Caco-2 (cell line): ENCODE measurements at regions not wholly inside any gene's neighbourhood (a gene's known extent, or its start where the extent isn't known, plus 50 kb on each side); places are given as distances from the start of the nearest gene placed in this dataset.
"Not testable (repeated sequence)": the region's sequence is repeated elsewhere in the genome, so short reads cannot be mapped to it uniquely, and the experiment has no call there.

Experiments used
- BruUV-seq: library from RNA; stranded (reverse); fragments of 400-500 nt; replicated peaks from 2 replicates; lab custom pipeline; 2021; lab: Mats Ljungman, UMichigan
- CTCF ChIA-PET: fragments of 300-600 bp; sonication (Branson Sonifier 250); formaldehyde crosslinking; loops from one replicate; lab custom pipeline; 2022; ENCODE audit warnings: antibody characterized with exemption; lab: Charles Lee
- POLR2A ChIA-PET: fragments of 300-600 bp; sonication (Branson Sonifier 250); formaldehyde crosslinking; loops from one replicate; lab custom pipeline; 2022; ENCODE audit warnings: antibody characterized with exemption; lab: Charles Lee
- DNase-seq, 2 experiments: peaks; one replicate each; pipeline versions ENCODE4 v3.0.0 to v3.0.0-alpha.2; 2020 to 2022
- H3K27me3 ChIP-seq: replicated peaks from 2 replicates; pipeline ENCODE4 v1.6.0; 2011; ENCODE audit warnings: low read length; ENCODE audit not compliant: control insufficient read depth, insufficient read depth
- H3K36me3 ChIP-seq: 2 replicates; pipeline ENCODE4 v1.5.1; 2011; ENCODE audit warnings: low read length; ENCODE audit not compliant: control insufficient read depth, insufficient read depth
- H3K4me1 ChIP-seq: fragments of 250-450 bp; sonication (Bioruptor Pico); 2 replicates; pipeline ENCODE4 v1.5.1; 2020; ENCODE audit warnings: mild to moderate bottlenecking
- H3K4me3 ChIP-seq: 2 replicates; pipeline ENCODE4 v1.5.1; 2011; ENCODE audit warnings: low read depth, mild to moderate bottlenecking, control low read depth, low read length
- H3K9me3 ChIP-seq: fragments of 250-450 bp; sonication (Bioruptor Pico); 2 replicates; pipeline ENCODE4 v1.5.1; 2020; ENCODE audit warnings: mild to moderate bottlenecking, moderate library complexity
- H3K27ac Mint-ChIP-seq: one replicate; pipeline ENCODE4 v1.8.0; 2022; ENCODE audit warnings: mixed read lengths; ENCODE audit not compliant: unreplicated experiment
- H3K27me3 Mint-ChIP-seq: one replicate; pipeline ENCODE4 v1.8.0; 2022; ENCODE audit warnings: mixed read lengths; ENCODE audit not compliant: insufficient read depth, unreplicated experiment
- H3K36me3 Mint-ChIP-seq: one replicate; pipeline ENCODE4 v1.8.0; 2022; ENCODE audit warnings: mild to moderate bottlenecking, mixed read lengths; ENCODE audit not compliant: insufficient read depth, unreplicated experiment
- H3K4me1 Mint-ChIP-seq: one replicate; pipeline ENCODE4 v1.8.0; 2022; ENCODE audit warnings: low read depth, mixed read lengths; ENCODE audit not compliant: unreplicated experiment
- H3K4me3 Mint-ChIP-seq: one replicate; pipeline ENCODE4 v1.8.0; 2022; ENCODE audit warnings: mild to moderate bottlenecking, moderate library complexity, mixed read lengths; ENCODE audit not compliant: unreplicated experiment
- H3K9me3 Mint-ChIP-seq: one replicate; pipeline ENCODE4 v1.8.0; 2022; ENCODE audit warnings: mixed read lengths; ENCODE audit not compliant: unreplicated experiment
- intact Hi-C: fragments of 100-400 bp; cut with micrococcal nuclease; formaldehyde crosslinking; loops from one replicate; pipeline ENCODE4 v1.10.0; 2022; ENCODE audit not compliant: unreplicated experiment
- TF ChIP-seq, protein P1 (sequence below), 2 experiments: fragments of 200-600 bp in 1 of 2; IDR thresholded peaks; 1 replicate in 1 of 2; 2 replicates in 1 of 2; pipeline versions ENCODE4 v1.5.1 to v1.8.0; 2011 to 2022; ENCODE audit warnings: antibody characterized with exemption in 1 of 2, control low read depth in 1 of 2, inconsistent platforms in 1 of 2, low read depth in 1 of 2, low read length in 1 of 2, mild to moderate bottlenecking in 1 of 2, moderate library complexity in 1 of 2; ENCODE audit not compliant: insufficient read depth in 1 of 2, severe bottlenecking in 1 of 2, unreplicated experiment in 1 of 2

DNA sequence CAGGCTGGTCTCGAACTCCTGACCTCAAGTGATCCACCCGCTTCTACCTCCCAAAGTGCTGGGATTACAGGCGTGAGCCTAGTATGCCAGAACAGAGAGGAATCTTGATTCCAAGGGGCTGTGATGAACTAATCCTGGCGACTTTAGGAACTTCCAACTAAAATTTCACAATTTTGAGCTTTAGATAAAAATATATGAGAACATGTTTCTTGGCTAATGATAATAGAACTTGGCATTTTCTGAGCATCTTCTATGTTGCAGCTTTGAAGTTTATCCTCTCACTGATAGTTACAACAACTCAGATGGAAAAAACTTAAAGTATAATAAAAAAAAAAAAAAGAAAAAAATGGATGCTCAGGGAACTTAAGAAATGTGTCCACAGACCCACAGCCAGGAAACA, 69.8 kb upstream of the WSCD1 start:
- no peak overlapping the region for H3K4me3 Mint-ChIP-seq
- POLR2A ChIA-PET, result no interaction called here

DNA sequence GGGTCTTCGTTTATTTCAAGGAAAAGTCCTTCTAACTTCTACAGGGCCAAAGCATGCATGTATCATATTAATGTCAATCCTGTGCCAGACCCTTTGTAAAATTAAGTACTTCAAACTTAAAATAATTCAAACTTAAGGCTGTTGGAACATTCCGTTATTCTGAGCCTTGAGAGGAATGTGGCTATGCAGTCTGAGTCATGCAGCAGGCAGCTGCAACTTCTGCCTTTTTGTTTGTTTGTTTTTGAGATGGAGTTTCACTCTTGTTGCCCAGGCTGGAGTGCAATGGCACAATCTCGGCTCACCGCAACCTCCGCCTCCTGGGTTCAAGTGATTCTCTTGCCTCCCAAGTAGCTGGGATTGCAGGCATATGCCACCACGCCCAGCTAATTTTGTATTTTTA, 67.0 kb upstream of the WSCD1 start:
- H3K36me3 ChIP-seq, H3K4me1 Mint-ChIP-seq, H3K27me3 ChIP-seq, H3K4me3 Mint-ChIP-seq, H3K9me3 ChIP-seq, CTCF ChIA-PET, H3K9me3 Mint-ChIP-seq, BruUV-seq, H3K4me1 ChIP-seq, POLR2A ChIA-PET, H3K4me3 ChIP-seq, intact Hi-C loops, H3K27me3 Mint-ChIP-seq, DNase-seq, H3K36me3 Mint-ChIP-seq, H3K27ac Mint-ChIP-seq: not testable (repeated sequence)

More for the DNA sequence above, 69.8 kb upstream of the WSCD1 start:
- Mint-ChIP-seq H3K27me3 (peaks cover 6% of the 10 kb centered on the region), H3K27ac (no peak overlapping the region), H3K9me3 (no peaks in the 10 kb centered on the region), H3K36me3 (no peaks in the 10 kb centered on the region), H3K4me1 (no peaks in the 10 kb centered on the region)
- Histone ChIP-seq H3K27me3 (no peaks in the 10 kb centered on the region), H3K36me3 (no peaks in the 10 kb centered on the region), H3K9me3 (no peaks in the 10 kb centered on the region), H3K4me3 (no peak overlapping the region), H3K4me1 (no peaks in the 10 kb centered on the region)
- intact Hi-C loops, result no loop called here
- TF ChIP-seq, protein P1, sequence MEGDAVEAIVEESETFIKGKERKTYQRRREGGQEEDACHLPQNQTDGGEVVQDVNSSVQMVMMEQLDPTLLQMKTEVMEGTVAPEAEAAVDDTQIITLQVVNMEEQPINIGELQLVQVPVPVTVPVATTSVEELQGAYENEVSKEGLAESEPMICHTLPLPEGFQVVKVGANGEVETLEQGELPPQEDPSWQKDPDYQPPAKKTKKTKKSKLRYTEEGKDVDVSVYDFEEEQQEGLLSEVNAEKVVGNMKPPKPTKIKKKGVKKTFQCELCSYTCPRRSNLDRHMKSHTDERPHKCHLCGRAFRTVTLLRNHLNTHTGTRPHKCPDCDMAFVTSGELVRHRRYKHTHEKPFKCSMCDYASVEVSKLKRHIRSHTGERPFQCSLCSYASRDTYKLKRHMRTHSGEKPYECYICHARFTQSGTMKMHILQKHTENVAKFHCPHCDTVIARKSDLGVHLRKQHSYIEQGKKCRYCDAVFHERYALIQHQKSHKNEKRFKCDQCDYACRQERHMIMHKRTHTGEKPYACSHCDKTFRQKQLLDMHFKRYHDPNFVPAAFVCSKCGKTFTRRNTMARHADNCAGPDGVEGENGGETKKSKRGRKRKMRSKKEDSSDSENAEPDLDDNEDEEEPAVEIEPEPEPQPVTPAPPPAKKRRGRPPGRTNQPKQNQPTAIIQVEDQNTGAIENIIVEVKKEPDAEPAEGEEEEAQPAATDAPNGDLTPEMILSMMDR (IDR thresholded peaks at IDR 0.05; ENCODE audit: insufficient read depth in 1 of 2, low read depth in 1 of 2, low read length in 1 of 2, severe bottlenecking in 1 of 2, unreplicated experiment in 1 of 2), result no peak
- DNase-seq, result no peak
- CTCF ChIA-PET, result no interaction called here
- no TSS peak for BruUV-seq

DNA sequence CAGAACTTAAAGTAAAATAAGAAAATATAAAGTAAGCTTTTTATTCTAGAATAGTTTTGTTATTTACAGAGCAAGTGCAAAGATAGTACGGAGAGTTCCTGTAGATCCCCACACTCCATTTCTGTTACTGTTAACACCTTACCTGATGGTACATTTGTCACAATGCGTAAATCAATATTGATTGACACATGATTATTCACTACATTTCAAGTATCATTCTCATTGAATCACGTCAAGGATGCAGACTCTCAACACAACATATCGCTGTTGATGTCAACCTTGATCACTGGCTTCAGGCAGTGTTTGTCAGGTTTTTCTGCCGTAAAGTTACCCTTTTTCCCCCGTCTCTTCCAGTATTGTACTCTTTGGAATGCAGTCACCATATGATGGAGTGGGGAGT, 64.2 kb upstream of the WSCD1 start:
- H3K27ac Mint-ChIP-seq, result no peak overlapping the region
- H3K4me1 Mint-ChIP-seq, result no peaks in the 10 kb centered on the region
- no peaks in the 10 kb centered on the region for H3K36me3 ChIP-seq
- H3K9me3 Mint-ChIP-seq, result no peaks in the 10 kb centered on the region
- CTCF ChIA-PET, result no interaction called here
- H3K27me3 ChIP-seq, result no peaks in the 10 kb centered on the region
- H3K4me3 ChIP-seq, result no peak overlapping the region
- BruUV-seq, result no TSS peak
- H3K4me3 Mint-ChIP-seq, result no peak overlapping the region
- H3K9me3 ChIP-seq, result no peaks in the 10 kb centered on the region
- H3K27me3 Mint-ChIP-seq, result peaks cover 4% of the 10 kb centered on the region
- intact Hi-C loops, result no loop called here
- H3K36me3 Mint-ChIP-seq, result no peaks in the 10 kb centered on the region
- POLR2A ChIA-PET, result no interaction called here
- no peaks in the 10 kb centered on the region for H3K4me1 ChIP-seq
- TF ChIP-seq, protein P1 (IDR thresholded peaks at IDR 0.05; ENCODE audit: insufficient read depth in 1 of 2, low read depth in 1 of 2, low read length in 1 of 2, severe bottlenecking in 1 of 2, unreplicated experiment in 1 of 2), result no peak
- DNase-seq, result no peak

DNA sequence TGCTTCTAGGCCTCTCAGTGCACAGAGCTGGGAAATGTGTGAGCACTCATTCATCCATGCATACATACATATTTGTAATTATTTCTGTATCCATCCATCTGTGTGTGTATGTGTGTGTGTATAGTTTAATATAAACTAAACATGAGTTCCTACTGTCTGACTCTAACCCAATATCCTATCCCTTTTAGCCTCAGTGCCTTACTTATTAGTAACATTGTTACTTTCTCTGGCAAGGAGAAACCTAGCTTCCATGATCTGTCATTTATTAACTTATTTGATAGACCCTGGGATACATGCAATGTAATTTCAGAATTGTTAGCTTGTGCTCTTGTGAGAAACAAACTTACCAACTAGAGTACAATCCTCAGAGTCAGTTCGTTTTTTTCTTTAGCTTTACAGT, 59.0 kb upstream of the WSCD1 start:
- no peaks in the 10 kb centered on the region for H3K36me3 ChIP-seq
- no peaks in the 10 kb centered on the region for H3K36me3 Mint-ChIP-seq
- ChIA-PET POLR2A (no interaction called here), CTCF (no interaction called here)
- peaks cover 3% of the 10 kb centered on the region for H3K27me3 Mint-ChIP-seq
- no peaks in the 10 kb centered on the region for H3K4me1 Mint-ChIP-seq
- no peaks in the 10 kb centered on the region for H3K9me3 ChIP-seq
- no peaks in the 10 kb centered on the region for H3K4me1 ChIP-seq
- intact Hi-C loops, result no loop called here
- H3K27ac Mint-ChIP-seq, result no peak overlapping the region
- BruUV-seq, result no TSS peak
- TF ChIP-seq, protein P1 (IDR thresholded peaks at IDR 0.05; ENCODE audit: insufficient read depth in 1 of 2, low read depth in 1 of 2, low read length in 1 of 2, severe bottlenecking in 1 of 2, unreplicated experiment in 1 of 2), result no peak
- no peak for DNase-seq
- H3K4me3 Mint-ChIP-seq, result no peak overlapping the region
- H3K9me3 Mint-ChIP-seq, result no peaks in the 10 kb centered on the region
- no peaks in the 10 kb centered on the region for H3K27me3 ChIP-seq
- no peak overlapping the region for H3K4me3 ChIP-seq
